WTC11 (cell line): ENCODE measurements at regions not wholly inside any gene's neighbourhood (a gene's known extent, or its start where the extent isn't known, plus 50 kb on each side); places are given as distances from the start of the nearest gene placed in this dataset.

Experiments
- ATAC-seq: fragments of 200-7000 bp; cut with Tn5 transposase; 2 replicates; pipeline ENCODE4 v1.10.0; 2021; ENCODE audit warnings: mild to moderate bottlenecking, moderate library complexity
- CTCF ChIA-PET: fragments of 300-600 bp; sonication (Branson Sonifier 250); formaldehyde crosslinking; loops from one replicate; lab custom pipeline; 2021; ENCODE audit warnings: antibody characterized with exemption; lab: Charles Lee
- POLR2A ChIA-PET: fragments of 350-600 bp; sonication (Branson Sonifier 250); formaldehyde crosslinking; loops from one replicate; lab custom pipeline; 2021; ENCODE audit warnings: antibody characterized with exemption; lab: Charles Lee
- DNase-seq: peaks from one replicate; pipeline ENCODE4 v3.0.0; 2021; ENCODE audit warnings: low spot score
- H3K27ac Mint-ChIP-seq: 2 replicates; pipeline ENCODE4 v1.8.0; 2021; ENCODE audit warnings: mixed read lengths
- H3K27me3 Mint-ChIP-seq: 2 replicates; pipeline ENCODE4 v1.8.0; 2021; ENCODE audit warnings: low read depth, mild to moderate bottlenecking, moderate library complexity, mixed read lengths
- H3K36me3 Mint-ChIP-seq: 2 replicates; pipeline ENCODE4 v1.8.0; 2021; ENCODE audit warnings: mixed read lengths
- H3K4me1 Mint-ChIP-seq: 2 replicates; pipeline ENCODE4 v1.8.0; 2022; ENCODE audit warnings: mixed read lengths
- H3K4me3 Mint-ChIP-seq: 2 replicates; pipeline ENCODE4 v1.8.0; 2021; ENCODE audit warnings: mild to moderate bottlenecking, moderate library complexity, mixed read lengths
- H3K9me3 Mint-ChIP-seq: 2 replicates; pipeline ENCODE4 v1.8.0; 2021; ENCODE audit warnings: mixed read lengths
- ATF6 ChIP-seq: sonication (generic); formaldehyde crosslinking; IDR thresholded peaks from 2 replicates; pipeline ENCODE4 v1.8.1; 2023; ENCODE audit warnings: mild to moderate bottlenecking, missing genetic modification reagents
- CREB1 ChIP-seq: sonication (generic); formaldehyde crosslinking; IDR thresholded peaks from 2 replicates; pipeline ENCODE4 v1.8.0; 2023; ENCODE audit warnings: mild to moderate bottlenecking, missing genetic modification reagents
- CREM ChIP-seq: sonication (generic); formaldehyde crosslinking; IDR thresholded peaks from 2 replicates; pipeline ENCODE4 v1.8.1; 2022; ENCODE audit warnings: mild to moderate bottlenecking, missing genetic modification reagents, moderate library complexity
- FOXJ3 ChIP-seq: sonication (generic); formaldehyde crosslinking; IDR thresholded peaks from 2 replicates; pipeline ENCODE4 v1.9.0; 2021; ENCODE audit warnings: missing genetic modification reagents, mild to moderate bottlenecking, borderline replicate concordance
- FOXK1 ChIP-seq: sonication (generic); formaldehyde crosslinking; IDR thresholded peaks from 2 replicates; pipeline ENCODE4 v1.8.0; 2022; ENCODE audit warnings: mild to moderate bottlenecking, moderate library complexity, missing genetic modification reagents
- FOXP1 ChIP-seq: sonication (generic); formaldehyde crosslinking; IDR thresholded peaks from 2 replicates; pipeline ENCODE4 v1.8.0; 2022; ENCODE audit warnings: missing genetic modification reagents, mild to moderate bottlenecking, moderate library complexity, borderline replicate concordance
- GTF2I ChIP-seq: fragments of 250-450 bp; sonication (Bioruptor Pico); conservative IDR thresholded peaks from 2 replicates; pipeline ENCODE4 v1.4.0; 2021; ENCODE audit warnings: mild to moderate bottlenecking
- NFE2L1 ChIP-seq: sonication (generic); formaldehyde crosslinking; IDR thresholded peaks from 2 replicates; pipeline ENCODE4 v1.8.1; 2023; ENCODE audit warnings: missing genetic modification reagents
- NFYB ChIP-seq: sonication (generic); formaldehyde crosslinking; conservative IDR thresholded peaks from 2 replicates; pipeline ENCODE4 v1.8.0; 2022; ENCODE audit warnings: low read depth, missing genetic modification reagents
- NR2C2 ChIP-seq: sonication (generic); formaldehyde crosslinking; IDR thresholded peaks from 2 replicates; pipeline ENCODE4 v1.8.0; 2022; ENCODE audit warnings: mild to moderate bottlenecking, missing genetic modification reagents
- SP1 ChIP-seq: sonication (generic); formaldehyde crosslinking; conservative IDR thresholded peaks from 2 replicates; pipeline ENCODE4 v1.8.1; 2022; ENCODE audit warnings: missing genetic modification reagents
- TEAD1 ChIP-seq: sonication (generic); formaldehyde crosslinking; IDR thresholded peaks from 2 replicates; pipeline ENCODE4 v1.8.0; 2022; ENCODE audit warnings: mild to moderate bottlenecking, missing genetic modification reagents
- TEAD4 ChIP-seq: sonication (generic); formaldehyde crosslinking; IDR thresholded peaks from 2 replicates; pipeline ENCODE4 v1.8.0; 2022; ENCODE audit warnings: mild to moderate bottlenecking, missing genetic modification reagents
- ZBTB21 ChIP-seq: sonication (generic); formaldehyde crosslinking; IDR thresholded peaks from 2 replicates; pipeline ENCODE4 v1.8.1; 2023; ENCODE audit warnings: mild to moderate bottlenecking, missing genetic modification reagents, borderline replicate concordance
- ZNF121 ChIP-seq: sonication (generic); formaldehyde crosslinking; IDR thresholded peaks from 2 replicates; pipeline ENCODE4 v1.8.0; 2023; ENCODE audit warnings: missing genetic modification reagents
- ZNF396 ChIP-seq: fragments of 250-450 bp; sonication (Bioruptor Pico); IDR thresholded peaks from 2 replicates; pipeline ENCODE4 v1.8.0; 2021; ENCODE audit warnings: mild to moderate bottlenecking, moderate library complexity, borderline replicate concordance
- TF ChIP-seq, protein P1 (sequence below): sonication (generic); formaldehyde crosslinking; IDR thresholded peaks from 2 replicates; pipeline ENCODE4 v1.8.0; 2022; ENCODE audit warnings: mild to moderate bottlenecking, missing genetic modification reagents
- TF ChIP-seq, protein P2 (sequence below): sonication (generic); formaldehyde crosslinking; IDR thresholded peaks from 2 replicates; pipeline ENCODE4 v1.8.1; 2023; ENCODE audit warnings: mild to moderate bottlenecking, moderate library complexity, missing genetic modification reagents
- TF ChIP-seq, protein P3 (sequence below): sonication (generic); formaldehyde crosslinking; IDR thresholded peaks from 2 replicates; pipeline ENCODE4 v1.8.1; 2022; ENCODE audit warnings: low read depth, mild to moderate bottlenecking, moderate library complexity, missing genetic modification reagents, borderline replicate concordance

DNA sequence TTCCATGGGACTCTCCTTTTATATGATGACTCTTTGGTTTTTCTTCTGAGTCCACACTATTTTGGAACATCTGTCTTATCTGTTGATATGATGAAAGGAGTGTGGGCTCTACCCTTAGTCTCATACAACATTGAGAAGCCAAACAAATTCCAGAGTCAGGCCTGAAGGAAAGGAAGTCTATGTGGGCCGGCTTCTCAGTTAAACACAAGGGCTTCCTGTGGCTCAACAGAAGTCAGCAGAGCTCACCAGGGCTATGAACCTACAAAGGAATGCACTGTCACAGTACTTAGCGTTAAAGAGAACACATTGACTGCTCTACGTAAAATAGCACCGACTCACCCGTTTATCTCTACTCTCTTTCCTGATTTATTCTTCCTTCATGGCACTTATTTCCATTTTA lies 641.0 kb upstream of the FRG1 start (continued):
- TF ChIP-seq ATF6 (CRISPR knock-in tag) (no peak), ZNF121 (CRISPR knock-in tag) (no peak), SP1 (CRISPR knock-in tag) (no peak)
- TF ChIP-seq, all 79 proteins: peak for 0

DNA sequence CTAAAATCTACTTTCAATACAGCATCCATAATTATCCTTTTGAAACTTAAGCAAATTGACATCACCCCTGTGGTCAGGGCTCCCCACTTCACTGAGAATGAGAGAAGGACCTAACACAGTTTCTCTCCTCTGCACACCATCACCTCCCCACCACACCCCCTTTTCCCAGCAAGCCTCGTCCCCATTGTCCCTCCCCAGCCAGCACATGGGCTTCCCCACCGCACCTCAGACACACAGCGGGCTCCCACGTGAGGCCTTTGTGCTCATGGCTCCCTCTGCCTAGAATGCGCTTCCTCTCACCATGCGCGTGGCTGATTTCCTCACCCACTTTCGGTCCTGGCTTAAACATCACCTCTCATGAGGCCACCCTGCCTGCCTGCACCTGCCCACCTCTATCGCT lies 639.0 kb upstream of the FRG1 start:
- POLR2A ChIA-PET = no interaction called here
- TF ChIP-seq TEAD4 (no peak), ATF6 (CRISPR knock-in tag) (no peak), SP1 (CRISPR knock-in tag) (no peak), NR2C2 (CRISPR knock-in tag) (no peak)
- TF ChIP-seq, protein P1, sequence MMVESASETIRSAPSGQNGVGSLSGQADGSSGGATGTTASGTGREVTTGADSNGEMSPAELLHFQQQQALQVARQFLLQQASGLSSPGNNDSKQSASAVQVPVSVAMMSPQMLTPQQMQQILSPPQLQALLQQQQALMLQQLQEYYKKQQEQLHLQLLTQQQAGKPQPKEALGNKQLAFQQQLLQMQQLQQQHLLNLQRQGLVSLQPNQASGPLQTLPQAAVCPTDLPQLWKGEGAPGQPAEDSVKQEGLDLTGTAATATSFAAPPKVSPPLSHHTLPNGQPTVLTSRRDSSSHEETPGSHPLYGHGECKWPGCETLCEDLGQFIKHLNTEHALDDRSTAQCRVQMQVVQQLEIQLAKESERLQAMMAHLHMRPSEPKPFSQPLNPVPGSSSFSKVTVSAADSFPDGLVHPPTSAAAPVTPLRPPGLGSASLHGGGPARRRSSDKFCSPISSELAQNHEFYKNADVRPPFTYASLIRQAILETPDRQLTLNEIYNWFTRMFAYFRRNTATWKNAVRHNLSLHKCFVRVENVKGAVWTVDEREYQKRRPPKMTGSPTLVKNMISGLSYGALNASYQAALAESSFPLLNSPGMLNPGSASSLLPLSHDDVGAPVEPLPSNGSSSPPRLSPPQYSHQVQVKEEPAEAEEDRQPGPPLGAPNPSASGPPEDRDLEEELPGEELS (CRISPR knock-in tag) = no peak
- TF ChIP-seq, all 79 proteins: peak for 0
- Mint-ChIP-seq H3K36me3 (no peaks in the 10 kb centered on the region), H3K4me1 (no peaks in the 10 kb centered on the region), H3K4me3 (no peak overlapping the region), H3K9me3 (peaks cover 15% of the 10 kb centered on the region), H3K27me3 (peaks cover 18% of the 10 kb centered on the region), H3K27ac (no peak overlapping the region)
- DNase-seq (no peak), ATAC-seq (0 out of 2 replicates have a peak, but pooled peaks have one; percentile 26)
- CTCF ChIA-PET = no interaction called here

- POLR2A ChIA-PET = no interaction called here
Observed at GRCh38 chr4:189302719-189303118, 638.0 kb upstream of the FRG1 start.

More at GRCh38 chr4:189302719-189303118, 638.0 kb upstream of the FRG1 start:
- no peak overlapping the region for H3K27ac Mint-ChIP-seq
- H3K4me3 Mint-ChIP-seq = no peak overlapping the region
- CTCF ChIA-PET = no interaction called here
- ATAC-seq = no peak
- H3K36me3 Mint-ChIP-seq = no peaks in the 10 kb centered on the region
- H3K4me1 Mint-ChIP-seq = no peaks in the 10 kb centered on the region
- H3K27me3 Mint-ChIP-seq = peaks cover 23% of the 10 kb centered on the region
- no peak for TF ChIP-seq FOXK1
- TF ChIP-seq GTF2I (CRISPR knock-in tag) = no peak
- no peak for TF ChIP-seq ZBTB21 (CRISPR knock-in tag)
- TF ChIP-seq CREM (CRISPR knock-in tag) = no peak
- TF ChIP-seq ZNF396 (CRISPR knock-in tag) = no peak
- TF ChIP-seq, protein P2, sequence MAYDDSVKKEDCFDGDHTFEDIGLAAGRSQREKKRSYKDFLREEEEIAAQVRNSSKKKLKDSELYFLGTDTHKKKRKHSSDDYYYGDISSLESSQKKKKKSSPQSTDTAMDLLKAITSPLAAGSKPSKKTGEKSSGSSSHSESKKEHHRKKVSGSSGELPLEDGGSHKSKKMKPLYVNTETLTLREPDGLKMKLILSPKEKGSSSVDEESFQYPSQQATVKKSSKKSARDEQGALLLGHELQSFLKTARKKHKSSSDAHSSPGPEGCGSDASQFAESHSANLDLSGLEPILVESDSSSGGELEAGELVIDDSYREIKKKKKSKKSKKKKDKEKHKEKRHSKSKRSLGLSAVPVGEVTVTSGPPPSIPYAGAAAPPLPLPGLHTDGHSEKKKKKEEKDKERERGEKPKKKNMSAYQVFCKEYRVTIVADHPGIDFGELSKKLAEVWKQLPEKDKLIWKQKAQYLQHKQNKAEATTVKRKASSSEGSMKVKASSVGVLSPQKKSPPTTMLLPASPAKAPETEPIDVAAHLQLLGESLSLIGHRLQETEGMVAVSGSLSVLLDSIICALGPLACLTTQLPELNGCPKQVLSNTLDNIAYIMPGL (CRISPR knock-in tag) = no peak
- no peak for TF ChIP-seq FOXP1 (CRISPR knock-in tag)
- TF ChIP-seq FOXJ3 = no peak
- no peak for TF ChIP-seq TEAD1 (CRISPR knock-in tag)
- no peak for TF ChIP-seq CREB1 (CRISPR knock-in tag)
- no peak for TF ChIP-seq NFYB (CRISPR knock-in tag)
- TF ChIP-seq, protein P3, sequence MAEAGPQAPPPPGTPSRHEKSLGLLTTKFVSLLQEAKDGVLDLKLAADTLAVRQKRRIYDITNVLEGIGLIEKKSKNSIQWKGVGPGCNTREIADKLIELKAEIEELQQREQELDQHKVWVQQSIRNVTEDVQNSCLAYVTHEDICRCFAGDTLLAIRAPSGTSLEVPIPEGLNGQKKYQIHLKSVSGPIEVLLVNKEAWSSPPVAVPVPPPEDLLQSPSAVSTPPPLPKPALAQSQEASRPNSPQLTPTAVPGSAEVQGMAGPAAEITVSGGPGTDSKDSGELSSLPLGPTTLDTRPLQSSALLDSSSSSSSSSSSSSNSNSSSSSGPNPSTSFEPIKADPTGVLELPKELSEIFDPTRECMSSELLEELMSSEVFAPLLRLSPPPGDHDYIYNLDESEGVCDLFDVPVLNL = no peak
- TF ChIP-seq NFE2L1 (CRISPR knock-in tag) = no peak
- no peak for DNase-seq
- peaks cover 15% of the 10 kb centered on the region for H3K9me3 Mint-ChIP-seq
